ENCODE measurements at regions not wholly inside any gene's neighbourhood (a gene's known extent, or its start where the extent isn't known, plus 50 kb on each side); places are given as distances from the start of the nearest gene placed in this dataset.
"Not testable (repeated sequence)": the region's sequence is repeated elsewhere in the genome, so short reads cannot be mapped to it uniquely, and the experiment has no call there.

DNA sequence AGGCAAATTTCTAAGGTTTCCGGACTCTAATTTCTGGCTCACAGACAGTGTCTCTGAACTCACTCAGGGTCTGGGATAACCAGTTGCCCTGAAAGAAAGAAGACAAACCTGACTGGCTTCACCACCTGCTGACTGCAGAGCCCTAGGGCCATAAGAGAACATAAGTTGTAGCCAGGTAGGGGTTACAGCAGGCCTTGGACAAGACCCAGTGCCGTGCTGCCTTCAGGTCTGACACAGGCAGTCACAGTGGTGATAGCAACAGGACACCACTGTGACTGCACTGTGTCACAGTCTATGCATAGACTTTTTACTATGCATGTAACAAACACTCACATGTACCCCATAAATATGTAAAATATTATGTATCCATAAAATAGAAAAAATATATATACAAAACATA is 508.5 kb downstream of the PID1 start:
- Histone ChIP-seq H3K36me3 (no peaks in the 10 kb centered on the region), H3K9me3 (no peaks in the 10 kb centered on the region), H3K4me3 (no peak overlapping the region), H3K4me1 (no peaks in the 10 kb centered on the region), H3K27me3 (no peaks in the 10 kb centered on the region), H3K27ac (no peak overlapping the region)
- no CpG with 5 or more reads among the region's 2 CpGs for WGBS (ENCODE audit: insufficient coverage, low coverage, low lambda C conversion rate, missing lambda C conversion rate)
- ATAC-seq = no peak
- DNase-seq = no peak
- TF ChIP-seq POLR2A (IDR thresholded peaks at IDR 0.05) = no peak
- intact Hi-C loops (cut with DNase I) = no loop called here

- intact Hi-C loops (cut with DNase I); H3K4me1 ChIP-seq; H3K9me3 ChIP-seq; H3K27ac ChIP-seq; H3K36me3 ChIP-seq; H3K4me3 ChIP-seq; DNase-seq; H3K27me3 ChIP-seq; ATAC-seq: not testable (repeated sequence)
- WGBS (ENCODE audit: insufficient coverage, low coverage, low lambda C conversion rate, missing lambda C conversion rate) = 84% methylated on average over 17 of the region's 25 CpGs
These were observed 515.4 kb downstream of the PID1 start for GRCh38 chr2:228755661-228756060.

- no peaks in the 10 kb centered on the region for H3K9me3 ChIP-seq
- no peak for ATAC-seq
- TF ChIP-seq POLR2A (IDR thresholded peaks at IDR 0.05) = no peak
- TF ChIP-seq, protein P1, sequence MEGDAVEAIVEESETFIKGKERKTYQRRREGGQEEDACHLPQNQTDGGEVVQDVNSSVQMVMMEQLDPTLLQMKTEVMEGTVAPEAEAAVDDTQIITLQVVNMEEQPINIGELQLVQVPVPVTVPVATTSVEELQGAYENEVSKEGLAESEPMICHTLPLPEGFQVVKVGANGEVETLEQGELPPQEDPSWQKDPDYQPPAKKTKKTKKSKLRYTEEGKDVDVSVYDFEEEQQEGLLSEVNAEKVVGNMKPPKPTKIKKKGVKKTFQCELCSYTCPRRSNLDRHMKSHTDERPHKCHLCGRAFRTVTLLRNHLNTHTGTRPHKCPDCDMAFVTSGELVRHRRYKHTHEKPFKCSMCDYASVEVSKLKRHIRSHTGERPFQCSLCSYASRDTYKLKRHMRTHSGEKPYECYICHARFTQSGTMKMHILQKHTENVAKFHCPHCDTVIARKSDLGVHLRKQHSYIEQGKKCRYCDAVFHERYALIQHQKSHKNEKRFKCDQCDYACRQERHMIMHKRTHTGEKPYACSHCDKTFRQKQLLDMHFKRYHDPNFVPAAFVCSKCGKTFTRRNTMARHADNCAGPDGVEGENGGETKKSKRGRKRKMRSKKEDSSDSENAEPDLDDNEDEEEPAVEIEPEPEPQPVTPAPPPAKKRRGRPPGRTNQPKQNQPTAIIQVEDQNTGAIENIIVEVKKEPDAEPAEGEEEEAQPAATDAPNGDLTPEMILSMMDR (IDR thresholded peaks at IDR 0.05) = no peak
- no peak overlapping the region for H3K4me3 ChIP-seq
- no peak overlapping the region for H3K27ac ChIP-seq
- H3K36me3 ChIP-seq = no peaks in the 10 kb centered on the region
- intact Hi-C loops (cut with DNase I) = no loop called here
- H3K4me1 ChIP-seq = no peaks in the 10 kb centered on the region
- 70% methylated on average over 6 of the region's 6 CpGs for WGBS (ENCODE audit: insufficient coverage, low coverage, low lambda C conversion rate, missing lambda C conversion rate)
- no peak for DNase-seq
- H3K27me3 ChIP-seq = no peaks in the 10 kb centered on the region
These were observed 523.6 kb downstream of the PID1 start for GRCh38 chr2:228747483-228747882.

DNA sequence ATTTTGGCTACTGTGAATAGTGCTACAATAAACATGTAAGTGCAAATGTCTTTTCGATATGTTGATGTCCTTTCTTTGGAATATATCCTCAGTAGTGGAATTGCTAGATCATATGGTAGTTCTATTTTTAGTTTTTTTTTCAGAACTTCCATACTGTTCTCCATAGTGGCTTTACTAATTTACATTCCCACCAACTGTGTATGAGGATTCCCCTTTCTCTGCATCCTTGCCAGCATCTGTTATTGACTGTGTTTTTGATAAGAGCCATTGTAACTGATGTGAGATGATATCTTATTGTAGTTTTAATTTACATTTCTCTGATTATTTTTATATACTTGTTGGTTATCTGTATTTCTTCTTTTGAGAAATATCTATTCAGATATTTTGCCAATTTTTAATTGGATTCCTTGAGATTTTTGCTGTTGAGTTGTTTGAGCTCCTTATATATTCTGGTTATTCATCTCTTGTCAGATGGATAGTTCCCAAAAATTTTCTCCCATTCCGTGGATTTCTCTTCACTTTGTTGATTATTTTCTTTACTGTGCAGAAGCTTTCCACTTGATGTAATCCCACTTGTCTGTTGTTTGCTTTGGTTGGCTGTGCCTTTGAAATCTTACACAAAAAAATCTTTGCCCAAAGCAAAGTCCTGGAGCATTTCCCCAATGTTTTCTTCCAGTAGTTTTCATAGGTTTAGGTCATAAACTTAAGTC is 532.3 kb downstream of the PID1 start:
- Histone ChIP-seq H3K4me3 (no peak overlapping the region), H3K27me3 (no peaks in the 10 kb centered on the region), H3K9me3 (no peaks in the 10 kb centered on the region), H3K36me3 (no peaks in the 10 kb centered on the region), H3K4me1 (no peaks in the 10 kb centered on the region), H3K27ac (no peak overlapping the region)
- 77% methylated on average over 2 of the region's 2 CpGs for WGBS (ENCODE audit: insufficient coverage, low coverage, low lambda C conversion rate, missing lambda C conversion rate)
- intact Hi-C loops (cut with DNase I) = no loop called here
- no peak for DNase-seq
- no peak for TF ChIP-seq POLR2A (IDR thresholded peaks at IDR 0.05)
- TF ChIP-seq, protein P1 (IDR thresholded peaks at IDR 0.05) = no peak
- no peak for ATAC-seq

DNA sequence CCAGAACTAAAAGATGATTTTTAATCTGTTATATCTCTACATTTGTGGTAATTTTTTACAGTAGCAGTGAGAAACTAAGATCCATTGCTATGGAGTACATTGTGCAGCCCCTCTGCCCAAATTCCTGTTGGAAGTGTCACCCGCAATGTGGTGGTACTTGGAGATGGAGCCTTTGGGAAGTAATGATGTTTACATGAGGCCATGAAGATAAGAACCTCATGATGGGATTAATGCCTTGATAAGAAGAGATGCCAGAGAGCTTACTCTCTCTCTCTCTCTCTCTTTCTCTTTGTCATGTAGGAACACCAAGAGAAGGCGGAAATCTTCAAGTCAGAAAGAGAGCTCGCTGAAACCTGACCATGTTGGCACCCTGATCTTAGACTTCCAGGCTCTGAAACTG is 535.4 kb downstream of the PID1 start:
- Histone ChIP-seq H3K9me3 (no peaks in the 10 kb centered on the region), H3K4me1 (no peaks in the 10 kb centered on the region), H3K36me3 (no peaks in the 10 kb centered on the region), H3K27me3 (no peaks in the 10 kb centered on the region), H3K4me3 (no peak overlapping the region), H3K27ac (no peak overlapping the region)
- TF ChIP-seq, protein P1 (IDR thresholded peaks at IDR 0.05) = no peak
- TF ChIP-seq POLR2A (IDR thresholded peaks at IDR 0.05) = no peak
- ATAC-seq = no peak
- WGBS (ENCODE audit: insufficient coverage, low coverage, low lambda C conversion rate, missing lambda C conversion rate) = 92% methylated on average over 2 of the region's 3 CpGs
- no peak for DNase-seq
- intact Hi-C loops (cut with DNase I) = no loop called here

DNA sequence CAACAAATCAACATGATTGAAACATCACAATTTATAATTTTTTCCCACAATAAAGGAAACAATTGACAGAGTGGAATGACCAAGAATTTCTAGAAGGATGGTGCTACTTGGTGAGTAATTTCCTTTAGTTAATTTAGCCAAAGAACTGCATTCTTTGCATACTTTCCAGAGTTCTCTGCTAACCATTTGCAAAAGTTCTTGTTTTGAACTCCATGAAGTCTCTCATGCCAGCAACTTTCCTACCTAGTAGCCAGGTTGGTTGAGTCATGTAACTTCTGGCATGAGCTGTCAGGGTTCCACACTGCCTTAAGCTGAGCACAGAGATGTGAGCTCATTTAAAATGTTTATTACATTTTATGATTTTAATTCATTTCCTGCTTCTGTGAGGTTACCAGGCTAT is 539.6 kb downstream of the PID1 start:
- Histone ChIP-seq H3K4me1 (no peaks in the 10 kb centered on the region), H3K4me3 (no peak overlapping the region), H3K27me3 (no peaks in the 10 kb centered on the region), H3K36me3 (no peaks in the 10 kb centered on the region), H3K27ac (no peak overlapping the region), H3K9me3 (no peaks in the 10 kb centered on the region)
- DNase-seq (no peak), ATAC-seq (no peak)
- intact Hi-C loops (cut with DNase I) = no loop called here
- TF ChIP-seq, protein P1 (IDR thresholded peaks at IDR 0.05) = no peak
- TF ChIP-seq POLR2A (IDR thresholded peaks at IDR 0.05) = no peak

Measured in right lobe of liver (tissue), 6 donors.